ENCODE measurements at regions not wholly inside any gene's neighbourhood (a gene's known extent, or its start where the extent isn't known, plus 50 kb on each side); places are given as distances from the start of the nearest gene placed in this dataset.

GRCh38 chr1:38297842-38298241 is 251.2 kb upstream of the POU3F1 start:
- no peak for DNase-seq
- Histone ChIP-seq H3K9me3 (replicated peaks in 1 of 3) (no peaks in the 10 kb centered on the region), H3K27me3 (peaks cover 6% of the 10 kb centered on the region), H3K36me3 (replicated peaks in 1 of 2) (no peaks in the 10 kb centered on the region), H3K4me1 (replicated peaks in 1 of 2) (no peaks in the 10 kb centered on the region), H3K27ac (no peak overlapping the region), H3K4me3 (no peak overlapping the region)
- TF ChIP-seq POLR2A (IDR thresholded peaks at IDR 0.05) (no peak), CTCF (IDR thresholded peaks at IDR 0.05) (no peak)
- intact Hi-C loops (cut with DNase I) = no loop called here
- 62 to 73% (median 66%) methylated on average over 4 to 5 of the region's 5 CpGs for whole genome bisulfite sequencing, 4 donors

GRCh38 chr1:38297246-38297645 is 250.7 kb upstream of the POU3F1 start:
- no peak for DNase-seq
- Histone ChIP-seq H3K4me1 (replicated peaks in 1 of 2) (peaks cover 0 to under 1% of the 10 kb centered on the region in 2 donors), H3K9me3 (replicated peaks in 1 of 3) (no peaks in the 10 kb centered on the region), H3K27me3 (peaks cover 2% of the 10 kb centered on the region), H3K4me3 (no peak overlapping the region), H3K27ac (no peak overlapping the region), H3K36me3 (replicated peaks in 1 of 2) (no peaks in the 10 kb centered on the region)
- intact Hi-C loops (cut with DNase I) = no loop called here
- no peak for TF ChIP-seq CTCF (IDR thresholded peaks at IDR 0.05)
- TF ChIP-seq POLR2A (IDR thresholded peaks at IDR 0.05) = no peak
- 82 to 92% (median 90%) methylated on average over 5 of the region's 5 CpGs for whole genome bisulfite sequencing, 4 donors

GRCh38 chr1:38296047-38296446 is 249.5 kb upstream of the POU3F1 start:
- intact Hi-C loops (cut with DNase I) = no loop called here
- Histone ChIP-seq H3K4me1 (replicated peaks in 1 of 2) (peaks cover 0 to 6% of the 10 kb centered on the region in 2 donors), H3K27ac (no peak overlapping the region), H3K36me3 (replicated peaks in 1 of 2) (no peaks in the 10 kb centered on the region), H3K27me3 (no peaks in the 10 kb centered on the region), H3K4me3 (no peak overlapping the region), H3K9me3 (replicated peaks in 1 of 3) (no peaks in the 10 kb centered on the region)
- DNase-seq = no peak
- 79 to 84% (median 80%) methylated on average over 10 of the region's 10 CpGs for WGBS, 4 donors
- no peak for TF ChIP-seq POLR2A (IDR thresholded peaks at IDR 0.05)
- TF ChIP-seq CTCF (IDR thresholded peaks at IDR 0.05) = no peak

GRCh38 chr1:38293567-38293966 is 247.0 kb upstream of the POU3F1 start:
- no peak for DNase-seq
- Histone ChIP-seq H3K36me3 (replicated peaks in 1 of 2) (no peaks in the 10 kb centered on the region), H3K4me3 (no peak overlapping the region), H3K9me3 (replicated peaks in 1 of 3) (no peaks in the 10 kb centered on the region), H3K27ac (no peak overlapping the region), H3K4me1 (replicated peaks in 1 of 2) (peaks cover 0 to 6% of the 10 kb centered on the region in 2 donors), H3K27me3 (no peaks in the 10 kb centered on the region)
- intact Hi-C loops (cut with DNase I) = no loop called here
- WGBS, 4 donors = 45 to 71% (median 67%) methylated on average over 3 to 4 of the region's 4 CpGs
- TF ChIP-seq CTCF (IDR thresholded peaks at IDR 0.05) (no peak), POLR2A (IDR thresholded peaks at IDR 0.05) (no peak)

Measured in adrenal gland (tissue), 9 donors.